GM12873 (cell line): ENCODE measurements at regions not wholly inside any gene's neighbourhood (a gene's known extent, or its start where the extent isn't known, plus 50 kb on each side); places are given as distances from the start of the nearest gene placed in this dataset.

Experiments
- TF ChIP-seq, protein P1 (sequence below): IDR thresholded peaks from 2 replicates; pipeline ENCODE4 v1.5.1; 2012; ENCODE audit warnings: low read depth, mild to moderate bottlenecking, moderate library complexity, low read length, control low read depth; ENCODE audit not compliant: insufficient read depth; ENCODE audit errors: missing control alignments

DNA sequence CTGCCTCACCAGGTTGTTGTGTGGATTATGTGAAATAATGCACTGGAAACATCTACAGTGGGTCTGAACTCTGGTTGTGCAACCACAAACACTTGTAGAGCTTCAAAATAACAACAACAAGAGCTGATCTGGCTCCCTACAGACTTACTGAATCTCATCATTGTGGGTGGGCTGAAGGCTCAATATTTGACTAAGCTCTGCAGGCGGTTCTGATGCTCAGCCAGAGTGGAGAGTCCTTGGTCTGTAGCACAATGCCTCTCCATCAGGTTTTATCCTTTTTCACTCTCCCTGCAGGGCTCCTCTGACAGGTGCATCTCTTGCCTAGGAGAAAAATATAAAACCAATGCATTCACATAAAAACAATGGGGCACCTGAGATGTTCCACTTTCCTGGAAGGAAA is 456.3 kb upstream of the ONECUT1 start:
- TF ChIP-seq, protein P1, sequence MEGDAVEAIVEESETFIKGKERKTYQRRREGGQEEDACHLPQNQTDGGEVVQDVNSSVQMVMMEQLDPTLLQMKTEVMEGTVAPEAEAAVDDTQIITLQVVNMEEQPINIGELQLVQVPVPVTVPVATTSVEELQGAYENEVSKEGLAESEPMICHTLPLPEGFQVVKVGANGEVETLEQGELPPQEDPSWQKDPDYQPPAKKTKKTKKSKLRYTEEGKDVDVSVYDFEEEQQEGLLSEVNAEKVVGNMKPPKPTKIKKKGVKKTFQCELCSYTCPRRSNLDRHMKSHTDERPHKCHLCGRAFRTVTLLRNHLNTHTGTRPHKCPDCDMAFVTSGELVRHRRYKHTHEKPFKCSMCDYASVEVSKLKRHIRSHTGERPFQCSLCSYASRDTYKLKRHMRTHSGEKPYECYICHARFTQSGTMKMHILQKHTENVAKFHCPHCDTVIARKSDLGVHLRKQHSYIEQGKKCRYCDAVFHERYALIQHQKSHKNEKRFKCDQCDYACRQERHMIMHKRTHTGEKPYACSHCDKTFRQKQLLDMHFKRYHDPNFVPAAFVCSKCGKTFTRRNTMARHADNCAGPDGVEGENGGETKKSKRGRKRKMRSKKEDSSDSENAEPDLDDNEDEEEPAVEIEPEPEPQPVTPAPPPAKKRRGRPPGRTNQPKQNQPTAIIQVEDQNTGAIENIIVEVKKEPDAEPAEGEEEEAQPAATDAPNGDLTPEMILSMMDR = no peak

- TF ChIP-seq, protein P1 = no peak
These were observed 443.7 kb upstream of the ONECUT1 start for GRCh38 chr15:53233801-53234200.

DNA sequence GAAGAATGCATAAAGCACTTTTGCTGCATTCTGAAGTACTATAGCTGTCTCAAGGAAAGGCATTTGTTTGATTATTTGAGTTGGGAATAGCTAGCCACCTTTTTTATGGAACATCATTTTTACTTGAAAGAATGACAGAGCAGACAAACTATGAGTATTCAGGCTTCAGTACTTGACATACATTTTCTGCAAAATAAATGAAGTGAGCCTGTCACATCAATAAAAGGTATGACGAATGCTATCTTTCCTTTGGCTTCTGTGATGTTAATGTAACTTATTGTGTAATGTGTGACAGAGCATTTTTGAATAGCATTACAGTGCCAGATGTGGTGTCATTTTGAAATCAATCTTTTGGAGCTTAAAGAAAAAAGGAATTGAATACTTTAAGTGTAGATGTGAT is 440.3 kb upstream of the ONECUT1 start:
- TF ChIP-seq, protein P1 = no peak

DNA sequence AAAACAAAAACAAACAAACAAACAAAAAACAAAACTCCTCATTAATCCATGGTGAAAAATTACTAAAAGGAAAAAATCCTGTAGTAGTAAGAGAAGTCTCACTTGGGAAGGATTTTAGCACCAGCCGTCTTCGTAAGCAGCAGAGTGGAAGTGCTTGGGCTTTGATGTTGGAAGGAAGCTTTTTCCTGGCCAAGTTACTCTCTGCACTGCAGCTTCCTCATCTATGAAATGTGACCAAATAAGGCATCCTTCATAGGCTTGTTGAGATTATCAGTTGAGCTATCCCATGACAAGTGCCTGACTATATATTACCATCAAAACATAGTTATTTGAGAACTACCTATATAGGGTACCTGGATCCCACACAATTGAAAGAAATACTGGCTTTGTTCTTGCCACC is 436.4 kb upstream of the ONECUT1 start:
- TF ChIP-seq, protein P1 = no peak

DNA sequence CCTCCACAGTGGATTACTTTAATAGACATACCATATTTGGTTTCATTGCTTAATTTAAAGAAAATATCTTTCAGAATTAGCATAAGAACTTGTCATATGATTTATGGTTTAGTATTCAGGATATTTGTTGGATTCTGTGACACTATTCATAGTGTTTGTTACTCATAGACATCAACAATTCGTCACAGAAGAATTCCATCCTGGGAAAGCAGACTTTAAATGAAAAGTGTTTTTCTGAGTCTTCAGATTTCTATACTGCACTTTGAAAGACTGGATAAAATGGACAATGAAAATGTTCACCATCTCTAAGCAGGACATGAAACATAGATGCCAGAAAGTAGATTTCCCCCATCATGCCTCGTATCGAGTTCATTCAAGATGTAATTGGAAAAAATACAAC is 435.6 kb upstream of the ONECUT1 start:
- TF ChIP-seq, protein P1 = no peak

GRCh38 chr15:53224371-53224770 is 434.2 kb upstream of the ONECUT1 start:
- TF ChIP-seq, protein P1 = no peak

DNA sequence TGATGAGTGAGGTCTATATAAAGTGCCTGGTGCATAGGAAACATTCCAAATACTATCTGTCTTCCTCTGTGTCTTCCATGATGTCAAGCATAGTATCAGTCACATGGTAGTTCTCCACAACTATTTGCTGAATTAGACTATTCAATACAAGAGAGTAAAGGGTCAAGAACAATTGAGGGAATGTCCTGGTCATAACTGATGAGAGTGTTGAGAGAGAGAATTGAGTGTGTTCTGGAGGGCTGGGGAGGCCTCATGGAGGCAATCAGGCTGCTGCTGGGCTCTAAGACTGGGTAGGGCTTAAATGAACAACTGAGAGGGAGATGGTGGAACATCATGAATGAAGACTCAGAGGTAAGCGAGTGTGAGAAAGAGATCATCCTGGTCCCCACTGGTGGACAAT is 433.7 kb upstream of the ONECUT1 start:
- TF ChIP-seq, protein P1 = no peak
